B cell (primary cell): ENCODE measurements at regions not wholly inside any gene's neighbourhood (a gene's known extent, or its start where the extent isn't known, plus 50 kb on each side); places are given as distances from the start of the nearest gene placed in this dataset.

Experiments used
- ATAC-seq: fragments of 200-7000 bp; cut with Tn5 transposase; one replicate; pipeline ENCODE4 v1.10.0; 2021; ENCODE audit warnings: low read depth, mild to moderate bottlenecking, moderate number of reproducible peaks, moderate library complexity
- CTCF ChIA-PET: fragments of 350-600 bp; sonication (Branson Sonifier 250); formaldehyde crosslinking; loops from one replicate; lab custom pipeline; 2021; ENCODE audit warnings: antibody characterized with exemption, inconsistent platforms; lab: Charles Lee
- POLR2A ChIA-PET: fragments of 350-600 bp; sonication (Branson Sonifier 250); formaldehyde crosslinking; loops from one replicate; lab custom pipeline; 2021; ENCODE audit warnings: antibody characterized with exemption; lab: Charles Lee
- DNase-seq: peaks from one replicate; pipeline ENCODE4 v3.0.0; 2013
- H2AFZ ChIP-seq: 2 replicates; pipeline ENCODE4 v1.6.1; 2012; ENCODE audit warnings: mild to moderate bottlenecking, low read depth, low read length; ENCODE audit not compliant: insufficient read depth, poor library complexity, severe bottlenecking
- H3K27ac ChIP-seq, 2 donors: 1 replicate in 1 of 2; 2 replicates in 1 of 2; pipeline ENCODE4 v1.5.1; 2012 to 2013; ENCODE audit warnings: low read length in 2 of 2, mild to moderate bottlenecking in 2 of 2, moderate library complexity in 1 of 2
- H3K27me3 ChIP-seq, 4 experiments: fragments of 200-600 bp in 1 of 4; sonication (generic) in 1 of 4; replicated peaks in 1 of 4; 1 replicate in 2 of 4; 2 replicates in 2 of 4; pipeline versions ENCODE4 v1.6.1 to v1.7.0; 2013 to 2016; ENCODE audit warnings: low read length in 3 of 4, mild to moderate bottlenecking in 2 of 4, mixed read lengths in 1 of 4, moderate library complexity in 1 of 4; ENCODE audit not compliant: insufficient read depth in 4 of 4, control insufficient read depth in 3 of 4; ENCODE audit errors: control extremely low read depth in 1 of 4
- H3K36me3 ChIP-seq, 2 experiments: replicated peaks in 1 of 2; 1 replicate in 1 of 2; 2 replicates in 1 of 2; pipeline versions ENCODE4 v1.6.1 to v1.7.1; 2013; ENCODE audit warnings: low read length in 1 of 2; ENCODE audit not compliant: insufficient read depth in 2 of 2, control insufficient read depth in 1 of 2; ENCODE audit errors: control extremely low read depth in 1 of 2, extremely low read depth in 1 of 2
- H3K4me1 ChIP-seq, 2 donors: fragments of 200-600 bp in 1 of 2; sonication (generic) in 1 of 2; 1 replicate in 1 of 2; 2 replicates in 1 of 2; pipeline versions ENCODE4 v1.5.1 to v1.6.1; 2013 to 2017; ENCODE audit warnings: low read length in 2 of 2; ENCODE audit not compliant: control insufficient read depth in 2 of 2, insufficient read depth in 2 of 2
- H3K4me2 ChIP-seq: replicated peaks from 2 replicates; pipeline ENCODE3; 2012; ENCODE audit warnings: mild to moderate bottlenecking, low read depth, low read length; ENCODE audit not compliant: poor library complexity, severe bottlenecking
- H3K4me3 ChIP-seq, 5 experiments: fragments of 200-600 bp in 1 of 5; sonication (generic) in 1 of 5; 1 replicate in 3 of 5; 2 replicates in 2 of 5; pipeline versions ENCODE4 v1.5.1 to v1.7.0; 2011 to 2016; ENCODE audit warnings: low read length in 4 of 5, mild to moderate bottlenecking in 4 of 5, low read depth in 2 of 5, control low read depth in 1 of 5, moderate library complexity in 1 of 5; ENCODE audit not compliant: insufficient read depth in 1 of 5; ENCODE audit errors: control extremely low read depth in 1 of 5, extremely low read depth in 1 of 5
- H3K79me2 ChIP-seq: fragments of 200-600 bp; sonication (generic); one replicate; pipeline ENCODE4 v1.6.0; 2016; ENCODE audit warnings: low read length; ENCODE audit not compliant: control insufficient read depth, insufficient read depth
- H3K9ac ChIP-seq: fragments of 200-600 bp; sonication (generic); 2 replicates; pipeline ENCODE4 v1.6.1; 2017; ENCODE audit warnings: mild to moderate bottlenecking, low read length, moderate library complexity
- H3K9me3 ChIP-seq, 3 donors: one replicate each; pipeline versions ENCODE4 v1.6.1 to v1.7.1; 2013; ENCODE audit warnings: low read length in 2 of 3; ENCODE audit not compliant: control insufficient read depth in 2 of 3, insufficient read depth in 1 of 3; ENCODE audit errors: control extremely low read depth in 1 of 3
- H4K20me1 ChIP-seq: 2 replicates; pipeline ENCODE4 v1.6.0; 2012; ENCODE audit warnings: mild to moderate bottlenecking, low read length; ENCODE audit not compliant: insufficient read depth, control insufficient read depth, poor library complexity, severe bottlenecking
- H3K27ac Mint-ChIP-seq: one replicate; pipeline ENCODE4 v1.8.0; 2021; ENCODE audit warnings: mixed read lengths
- H3K27me3 Mint-ChIP-seq: one replicate; pipeline ENCODE4 v1.8.0; 2021; ENCODE audit warnings: mixed read lengths
- H3K4me1 Mint-ChIP-seq: one replicate; pipeline ENCODE4 v1.8.0; 2021; ENCODE audit warnings: mixed read lengths
- H3K4me3 Mint-ChIP-seq: one replicate; pipeline ENCODE4 v1.8.0; 2021; ENCODE audit warnings: mixed read lengths
- H3K9me3 Mint-ChIP-seq: one replicate; pipeline ENCODE4 v1.8.0; 2022; ENCODE audit warnings: mixed read lengths; ENCODE audit not compliant: insufficient read depth
- EZH2 ChIP-seq: IDR thresholded peaks from 2 replicates; pipeline ENCODE4 v1.6.1; 2012; ENCODE audit warnings: borderline replicate concordance, low read depth, mild to moderate bottlenecking, moderate library complexity, low read length; ENCODE audit not compliant: insufficient read depth, poor library complexity, severe bottlenecking
- WGBS: methylation state at CpG from one replicate; pipeline ENCODE4 v1.1.5; 2013; ENCODE audit warnings: missing lambda C conversion rate; ENCODE audit not compliant: insufficient coverage; 5-methylcytosine and 5-hydroxymethylcytosine counted together
- intact Hi-C: fragments of 100-400 bp; cut with micrococcal nuclease; formaldehyde crosslinking; loops from one replicate; pipeline ENCODE4 v1.10.0; 2022
- TF ChIP-seq, protein P1 (sequence below): fragments of 200-600 bp; IDR thresholded peaks from one replicate; pipeline ENCODE4 v1.8.0; 2022; ENCODE audit warnings: antibody characterized with exemption, mild to moderate bottlenecking

DNA sequence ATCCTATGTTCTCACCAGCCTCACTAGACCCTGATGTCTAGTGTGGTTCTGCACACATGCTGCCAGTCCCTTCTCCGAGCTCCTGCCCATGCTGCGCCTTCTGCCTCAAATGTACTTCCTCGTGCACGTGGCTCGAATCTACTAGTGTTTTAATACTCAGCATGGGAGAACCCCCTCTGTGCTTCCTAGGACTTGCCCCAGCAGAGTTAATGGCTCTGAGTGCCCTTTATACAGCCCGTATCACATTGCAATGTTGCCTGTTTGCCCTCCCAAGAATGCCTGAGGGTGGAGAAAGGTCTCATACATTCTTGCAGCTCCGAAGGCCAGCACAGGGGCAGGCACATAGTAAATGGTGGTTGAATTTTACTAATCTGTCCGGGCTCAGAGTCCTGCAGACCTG is 190.8 kb upstream of the NLRP1 start:
- Histone ChIP-seq H3K9me3 (no peaks in the 10 kb centered on the region), H3K9ac (no peak overlapping the region), H3K79me2 (no peaks in the 10 kb centered on the region), H3K4me2 (no peak overlapping the region), H3K36me3 (no peaks in the 10 kb centered on the region), H3K27ac (no peak overlapping the region), H3K4me3 (no peak overlapping the region), H2AFZ (no peak overlapping the region), H4K20me1 (no peaks in the 10 kb centered on the region), H3K4me1 (no peaks in the 10 kb centered on the region), H3K27me3 (peaks cover 0 to 6% (median 0%) of the 10 kb centered on the region in 4 experiments)
- POLR2A ChIA-PET, result no interaction called here
- DNase-seq, result no peak
- no peaks in the 10 kb centered on the region for H3K9me3 Mint-ChIP-seq
- intact Hi-C loops, result no loop called here
- H3K27me3 Mint-ChIP-seq, result peaks cover 23% of the 10 kb centered on the region
- no peak for ATAC-seq
- TF ChIP-seq EZH2, result no peak
- TF ChIP-seq, protein P1, sequence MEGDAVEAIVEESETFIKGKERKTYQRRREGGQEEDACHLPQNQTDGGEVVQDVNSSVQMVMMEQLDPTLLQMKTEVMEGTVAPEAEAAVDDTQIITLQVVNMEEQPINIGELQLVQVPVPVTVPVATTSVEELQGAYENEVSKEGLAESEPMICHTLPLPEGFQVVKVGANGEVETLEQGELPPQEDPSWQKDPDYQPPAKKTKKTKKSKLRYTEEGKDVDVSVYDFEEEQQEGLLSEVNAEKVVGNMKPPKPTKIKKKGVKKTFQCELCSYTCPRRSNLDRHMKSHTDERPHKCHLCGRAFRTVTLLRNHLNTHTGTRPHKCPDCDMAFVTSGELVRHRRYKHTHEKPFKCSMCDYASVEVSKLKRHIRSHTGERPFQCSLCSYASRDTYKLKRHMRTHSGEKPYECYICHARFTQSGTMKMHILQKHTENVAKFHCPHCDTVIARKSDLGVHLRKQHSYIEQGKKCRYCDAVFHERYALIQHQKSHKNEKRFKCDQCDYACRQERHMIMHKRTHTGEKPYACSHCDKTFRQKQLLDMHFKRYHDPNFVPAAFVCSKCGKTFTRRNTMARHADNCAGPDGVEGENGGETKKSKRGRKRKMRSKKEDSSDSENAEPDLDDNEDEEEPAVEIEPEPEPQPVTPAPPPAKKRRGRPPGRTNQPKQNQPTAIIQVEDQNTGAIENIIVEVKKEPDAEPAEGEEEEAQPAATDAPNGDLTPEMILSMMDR, result no peak
- H3K4me3 Mint-ChIP-seq, result no peak overlapping the region
- 77% methylated on average over 7 of the region's 8 CpGs for WGBS
- H3K27ac Mint-ChIP-seq, result no peak overlapping the region
- no peaks in the 10 kb centered on the region for H3K4me1 Mint-ChIP-seq
- CTCF ChIA-PET, result no interaction called here

DNA sequence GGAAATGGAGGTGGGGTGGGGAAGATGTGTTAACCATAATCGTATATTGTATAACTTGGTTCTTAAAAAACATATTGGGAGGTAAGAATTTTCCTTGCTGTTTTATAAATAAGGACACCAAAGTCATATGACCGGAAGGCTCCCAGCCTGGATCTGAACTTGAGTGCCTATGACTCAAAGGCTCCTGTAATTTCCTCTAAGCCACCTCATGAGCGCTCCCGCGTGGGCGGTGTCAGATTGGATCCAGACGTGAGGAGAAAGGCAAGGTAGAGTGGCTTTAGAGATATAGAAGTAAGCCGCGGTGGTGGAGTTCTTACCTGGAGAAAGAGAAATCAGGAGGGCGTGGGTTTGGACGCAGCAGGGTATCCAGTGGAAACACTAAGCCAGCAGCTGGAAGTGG is 196.2 kb upstream of the NLRP1 start:
- peaks cover 20% of the 10 kb centered on the region for H3K27me3 Mint-ChIP-seq
- TF ChIP-seq, protein P1, result no peak
- TF ChIP-seq EZH2, result no peak
- 86% methylated on average over 6 of the region's 11 CpGs for WGBS

More for the DNA sequence above, 196.2 kb upstream of the NLRP1 start:
- Histone ChIP-seq H4K20me1 (no peaks in the 10 kb centered on the region), H3K27me3 (no peaks in the 10 kb centered on the region), H3K4me1 (no peaks in the 10 kb centered on the region), H3K9me3 (peaks cover 0 to 7% (median 0%) of the 10 kb centered on the region in 3 donors), H3K4me3 (no peak overlapping the region), H3K4me2 (no peak overlapping the region), H3K9ac (no peak overlapping the region), H3K36me3 (no peaks in the 10 kb centered on the region), H3K27ac (no peak overlapping the region), H3K79me2 (no peaks in the 10 kb centered on the region), H2AFZ (no peak overlapping the region)
- CTCF ChIA-PET, result no interaction called here
- intact Hi-C loops, result no loop called here
- Mint-ChIP-seq H3K4me3 (no peak overlapping the region), H3K27ac (no peak overlapping the region), H3K4me1 (peaks cover 2% of the 10 kb centered on the region), H3K9me3 (peaks cover 4% of the 10 kb centered on the region)
- POLR2A ChIA-PET, result no interaction called here
- ATAC-seq, result no peak
- no peak for DNase-seq
